Renal cortex interstitium (tissue), 11 donors: ENCODE measurements at regions not wholly inside any gene's neighbourhood (a gene's known extent, or its start where the extent isn't known, plus 50 kb on each side); places are given as distances from the start of the nearest gene placed in this dataset.
A peak's percentile ranks its signal among the peaks of the same experiment; 100 is the strongest.
"Not testable (repeated sequence)": the region's sequence is repeated elsewhere in the genome, so short reads cannot be mapped to it uniquely, and the experiment has no call there.

Experiments
- DNase-seq, 11 donors: peaks; one replicate each; pipeline ENCODE4 v3.0.0-alpha.2; 2013; ENCODE audit warnings: low read depth in 9 of 11, low spot score in 4 of 11; ENCODE audit errors: extremely low read depth in 1 of 11

DNA sequence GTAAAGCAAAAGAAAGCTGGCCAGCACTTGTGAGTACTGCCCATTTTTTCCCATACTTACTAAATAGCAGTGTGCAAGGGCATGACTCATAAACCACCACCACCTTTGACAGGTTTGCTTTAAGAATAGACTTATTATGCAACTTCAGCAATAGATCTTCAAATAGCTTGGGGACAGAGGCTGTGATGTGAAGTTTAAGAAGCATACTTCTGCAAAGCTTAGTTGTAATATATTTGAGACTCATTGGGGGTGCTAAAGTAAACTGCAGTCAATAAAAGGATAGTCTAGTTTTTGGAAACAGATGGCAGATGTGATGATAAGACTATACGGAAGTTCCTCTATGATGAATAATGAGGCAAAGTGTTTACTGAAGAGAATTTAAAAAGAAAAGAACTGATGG, 210.0 kb downstream of the PLA2G4A start:
- DNase-seq: no peak

GRCh38 chr1:187041104-187041503, 212.4 kb downstream of the PLA2G4A start:
- DNase-seq: no peak

DNA sequence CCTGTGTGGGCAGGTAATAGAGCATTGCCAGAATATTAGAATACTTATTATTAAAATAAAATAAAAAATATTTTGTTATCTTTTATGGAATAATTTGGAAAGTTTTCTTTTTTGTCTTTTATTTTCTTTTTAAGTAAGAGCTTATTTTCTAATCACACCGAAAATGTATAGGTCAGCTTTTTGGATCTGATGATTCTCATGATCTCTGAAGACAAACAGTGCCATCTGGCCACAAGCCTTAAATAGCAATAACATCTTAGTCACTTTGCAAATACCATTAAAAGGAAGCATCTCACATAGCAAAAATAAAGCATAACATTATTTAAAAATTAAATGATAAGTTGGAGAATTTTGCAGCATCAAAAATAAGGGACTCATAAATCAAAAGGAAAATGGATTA, 213.8 kb downstream of the PLA2G4A start:
- no peak for DNase-seq

- not testable (repeated sequence) for DNase-seq
Observed at GRCh38 chr1:187043433-187043832, 214.7 kb downstream of the PLA2G4A start.

DNA sequence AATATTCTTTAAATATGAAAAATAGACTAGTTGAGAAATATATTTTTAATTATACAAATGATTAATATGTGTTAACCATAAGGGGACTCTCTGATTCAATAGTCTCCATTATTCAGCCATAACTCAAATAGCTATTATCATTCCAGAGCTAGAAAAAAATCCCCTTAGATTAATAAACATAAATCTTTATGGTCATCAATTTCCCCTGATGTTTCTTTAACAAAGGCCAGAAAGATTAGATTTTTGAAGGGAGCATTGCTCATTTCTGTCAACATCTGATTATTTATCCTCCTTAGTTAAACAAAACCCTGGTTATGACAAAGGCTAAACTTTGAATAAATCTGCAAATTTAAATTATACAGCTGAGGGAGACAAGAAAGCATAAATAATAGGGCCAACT, 215.7 kb downstream of the PLA2G4A start:
- no peak for DNase-seq

DNA sequence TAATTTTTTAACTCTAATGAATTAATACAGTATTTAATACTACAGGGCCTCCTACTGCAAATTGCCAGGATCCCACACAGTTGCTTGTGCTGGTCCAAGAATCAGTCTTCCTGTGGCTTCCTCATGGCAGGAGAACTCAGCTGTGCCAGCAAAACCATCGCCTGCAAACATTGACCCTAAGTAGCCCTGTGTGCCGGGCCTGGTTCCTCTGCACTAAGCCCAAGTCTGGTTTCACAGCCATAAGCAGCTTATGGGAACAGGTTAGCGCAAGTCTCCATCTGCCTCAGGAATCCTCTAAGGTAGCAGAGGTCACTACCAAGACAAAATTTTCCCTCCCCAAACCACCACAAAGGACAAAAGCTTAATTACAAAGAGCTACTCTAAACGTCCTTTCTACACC, 216.6 kb downstream of the PLA2G4A start:
- DNase-seq: no peak

DNA sequence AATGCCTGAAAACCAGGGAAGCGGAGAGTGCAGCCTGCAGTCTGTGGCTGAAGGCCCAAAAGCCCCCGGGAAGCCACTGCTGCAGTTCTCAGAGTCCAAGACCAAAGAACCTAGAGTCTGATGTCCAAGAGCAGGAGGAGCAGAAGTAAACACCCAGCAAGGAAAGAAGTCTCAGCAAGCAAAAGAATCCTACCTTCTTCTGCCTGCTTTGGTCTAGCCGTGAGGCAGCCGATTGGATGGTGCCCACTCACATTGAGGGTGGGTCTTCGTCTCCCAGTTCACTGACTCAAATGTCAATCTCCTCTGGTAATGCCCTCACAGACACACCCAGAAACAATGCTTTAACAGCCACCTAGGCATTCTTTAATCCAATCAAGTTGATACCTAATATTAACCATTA, 217.5 kb downstream of the PLA2G4A start:
- DNase-seq: no peak

GRCh38 chr1:187047298-187047697, 218.5 kb downstream of the PLA2G4A start:
- no peak for DNase-seq

- peak in 10 of 11 donors; percentile 4 to 25 (median 16) for DNase-seq
Observed at GRCh38 chr1:187051618-187052232, 223.0 kb downstream of the PLA2G4A start.

DNA sequence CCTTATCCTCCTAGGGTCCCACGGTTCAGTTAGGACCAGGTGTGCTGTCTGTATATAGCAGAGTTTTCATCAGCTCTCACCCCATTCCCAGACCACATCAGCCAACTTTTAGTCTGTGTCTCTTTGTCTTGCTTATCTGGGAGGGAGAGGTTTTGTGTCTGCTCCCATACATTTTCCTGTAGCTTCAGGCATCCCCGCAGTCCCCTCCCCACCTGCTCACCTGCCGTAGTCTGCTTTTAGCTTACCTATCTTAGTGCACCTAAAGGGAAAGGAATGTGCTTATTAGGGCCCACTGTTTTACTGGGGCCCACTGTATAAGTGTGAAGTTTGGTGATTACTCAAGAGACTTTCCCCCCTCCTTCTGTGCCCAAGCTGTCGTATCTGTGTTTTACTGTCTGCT, 225.1 kb downstream of the PLA2G4A start:
- DNase-seq: no peak

- no peak for DNase-seq
Observed at GRCh38 chr1:187054862-187055757, 226.4 kb downstream of the PLA2G4A start.

- DNase-seq: no peak
Observed at GRCh38 chr1:187063271-187063670, 234.5 kb downstream of the PLA2G4A start.

- no peak for DNase-seq
Observed at GRCh38 chr1:187067160-187067559, 238.4 kb downstream of the PLA2G4A start.

- DNase-seq: no peak
Observed at GRCh38 chr1:187070076-187070475, 241.3 kb downstream of the PLA2G4A start.

GRCh38 chr1:187072262-187073034, 243.7 kb downstream of the PLA2G4A start:
- DNase-seq: not testable (repeated sequence)

DNA sequence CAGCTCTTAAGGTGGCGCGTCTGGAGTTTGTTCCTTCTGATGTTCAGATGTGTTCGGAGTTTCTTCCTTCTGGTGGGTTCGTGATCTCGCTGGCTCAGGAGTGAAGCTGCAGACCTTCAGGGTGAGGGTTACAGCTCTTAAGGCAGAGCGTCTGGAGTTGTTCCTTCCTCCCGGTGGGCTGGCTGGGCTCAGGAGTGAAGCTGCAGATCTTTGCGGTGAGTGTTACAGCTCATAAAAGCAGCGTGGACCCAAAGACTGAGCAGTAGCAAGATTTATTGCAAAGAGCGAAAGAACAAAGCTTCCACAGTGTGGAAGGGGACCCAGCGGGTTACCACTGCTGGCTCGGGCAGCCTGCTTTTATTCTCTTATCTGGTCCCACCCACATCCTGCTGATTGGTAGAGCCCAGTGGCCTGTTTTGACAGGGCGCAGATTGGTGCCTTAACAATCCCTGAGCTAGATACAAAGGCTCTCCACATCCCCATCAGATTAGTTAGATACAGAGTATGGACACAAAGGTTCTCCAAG, 244.3 kb downstream of the PLA2G4A start:
- not testable (repeated sequence) for DNase-seq

DNA sequence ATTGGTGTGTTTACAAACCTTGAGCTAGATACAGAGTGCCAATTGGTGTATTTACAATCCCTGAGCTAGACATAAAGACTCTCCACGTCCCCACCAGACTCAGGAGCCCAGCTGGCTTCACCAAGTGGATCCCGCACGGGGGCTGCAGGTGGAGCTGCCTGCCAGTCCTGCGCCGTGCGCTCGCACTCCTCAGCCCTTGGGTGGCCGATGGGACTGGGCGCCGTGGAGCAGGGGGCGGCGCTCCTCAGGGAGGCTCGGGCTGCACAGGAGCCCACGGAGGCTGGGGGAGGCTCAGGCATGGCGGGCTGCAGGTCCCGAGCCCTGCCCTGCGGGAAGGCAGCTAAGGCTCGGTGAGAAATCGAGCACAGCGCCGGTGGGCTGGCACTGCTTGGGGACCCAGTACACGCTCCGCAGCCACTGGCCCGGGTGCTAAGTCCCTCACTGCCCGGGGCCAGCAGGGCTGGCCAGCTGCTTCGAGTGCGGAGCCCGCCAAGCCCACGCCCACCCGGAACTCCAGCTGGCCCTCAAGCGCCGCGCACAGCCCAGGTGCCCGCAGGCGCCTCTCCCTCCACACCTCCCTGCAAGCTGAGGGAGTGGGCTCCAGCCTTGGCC, 245.0 kb downstream of the PLA2G4A start:
- not testable (repeated sequence) for DNase-seq

DNA sequence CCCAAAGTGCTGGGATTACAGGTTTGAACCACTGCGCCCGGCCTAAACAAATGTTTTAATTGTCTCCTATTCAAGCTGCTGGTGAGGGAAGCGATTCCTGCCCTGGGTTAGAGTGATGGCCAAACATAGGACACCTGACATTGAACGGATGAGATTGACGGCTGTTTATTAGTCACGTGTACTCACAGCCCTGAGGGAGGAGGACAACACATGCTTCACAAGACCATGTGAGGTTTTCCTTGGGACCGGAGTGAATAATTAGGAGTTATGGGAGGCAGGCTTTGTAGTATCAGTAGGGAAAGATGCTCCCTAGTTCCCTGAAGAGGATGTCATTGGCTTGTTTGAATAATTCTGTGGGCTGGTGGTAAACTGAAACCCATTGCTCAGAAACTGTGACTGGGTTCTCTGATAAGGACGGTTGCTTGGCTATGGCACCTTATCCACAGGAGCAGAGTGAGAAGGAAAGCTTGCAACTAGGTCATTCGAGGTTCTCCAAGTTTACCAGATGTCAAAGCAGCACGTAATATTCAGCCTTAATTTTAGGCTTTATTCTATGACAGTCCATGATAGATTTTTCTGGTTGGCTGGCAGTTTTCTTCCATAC, 245.8 kb downstream of the PLA2G4A start:
- DNase-seq: no peak

- no peak for DNase-seq
Observed at GRCh38 chr1:187076922-187077321, 248.2 kb downstream of the PLA2G4A start.
